Astrocyte (in vitro differentiated cells and primary cell): ENCODE measurements at regions not wholly inside any gene's neighbourhood (a gene's known extent, or its start where the extent isn't known, plus 50 kb on each side); places are given as distances from the start of the nearest gene placed in this dataset.

Source experiments
- DNase-seq: peaks from one replicate; pipeline ENCODE4 v3.0.0-alpha.2; 2010; ENCODE audit warnings: low read depth
- FAIRE-seq: peaks from 2 replicates; lab custom pipeline; 2011; peaks lifted over from hg19 to GRCh38; lab: Jason Lieb, UNC
- H2AFZ ChIP-seq: 2 replicates; pipeline ENCODE4 v1.6.0; 2012; ENCODE audit warnings: low read depth, low read length, inconsistent platforms
- H3K27ac ChIP-seq: 2 replicates; pipeline ENCODE4 v1.5.1; 2011; ENCODE audit warnings: low read depth, low read length, inconsistent platforms
- H3K27me3 ChIP-seq: 2 replicates; pipeline ENCODE4 v1.6.0; 2011; ENCODE audit warnings: low read length, inconsistent platforms; ENCODE audit not compliant: insufficient read depth
- H3K36me3 ChIP-seq: 2 replicates; pipeline ENCODE4 v1.5.1; 2011; ENCODE audit warnings: low read length, inconsistent platforms; ENCODE audit not compliant: insufficient read depth
- H3K4me1 ChIP-seq: 2 replicates; pipeline ENCODE4 v1.5.1; 2011; ENCODE audit warnings: low read length, inconsistent platforms; ENCODE audit not compliant: insufficient read depth
- H3K4me2 ChIP-seq: 2 replicates; pipeline ENCODE4 v1.6.0; 2012; ENCODE audit warnings: low read length, inconsistent platforms
- H3K4me3 ChIP-seq: 2 replicates; pipeline ENCODE4 v1.5.1; 2011; ENCODE audit warnings: low read depth, mild to moderate bottlenecking, low read length, inconsistent platforms; ENCODE audit not compliant: insufficient read depth
- H3K79me2 ChIP-seq: 2 replicates; pipeline ENCODE4 v1.6.0; 2012; ENCODE audit warnings: mild to moderate bottlenecking, low read length, inconsistent platforms; ENCODE audit not compliant: insufficient read depth
- H3K9ac ChIP-seq: 2 replicates; pipeline ENCODE4 v1.6.0; 2012; ENCODE audit warnings: mild to moderate bottlenecking, low read length, inconsistent platforms
- H3K9me3 ChIP-seq: 2 replicates; pipeline ENCODE4 v1.5.1; 2012; ENCODE audit warnings: low read depth, mild to moderate bottlenecking, low read length, inconsistent platforms; ENCODE audit not compliant: insufficient read depth
- H4K20me1 ChIP-seq: 2 replicates; pipeline ENCODE4 v1.6.0; 2012; ENCODE audit warnings: low read length, inconsistent platforms; ENCODE audit not compliant: insufficient read depth
- H3K27ac Mint-ChIP-seq: one replicate; pipeline ENCODE4 v1.8.0; 2021; ENCODE audit warnings: mild to moderate bottlenecking, mixed read lengths; ENCODE audit not compliant: unreplicated experiment
- H3K27me3 Mint-ChIP-seq: one replicate; pipeline ENCODE4 v1.8.0; 2021; ENCODE audit warnings: low read depth, mixed read lengths; ENCODE audit not compliant: unreplicated experiment
- H3K36me3 Mint-ChIP-seq: one replicate; pipeline ENCODE4 v1.8.0; 2021; ENCODE audit warnings: low read depth, mixed read lengths; ENCODE audit not compliant: unreplicated experiment
- H3K4me1 Mint-ChIP-seq: one replicate; pipeline ENCODE4 v1.8.0; 2021; ENCODE audit warnings: low read depth, mixed read lengths; ENCODE audit not compliant: unreplicated experiment
- H3K4me3 Mint-ChIP-seq: one replicate; pipeline ENCODE4 v1.8.0; 2021; ENCODE audit warnings: mild to moderate bottlenecking, moderate library complexity, mixed read lengths; ENCODE audit not compliant: unreplicated experiment
- H3K9me3 Mint-ChIP-seq: one replicate; pipeline ENCODE4 v1.8.0; 2021; ENCODE audit warnings: mild to moderate bottlenecking, mixed read lengths; ENCODE audit not compliant: unreplicated experiment
- CTCF ChIP-seq: IDR thresholded peaks from 2 replicates; pipeline ENCODE4 v1.5.1; 2011; ENCODE audit warnings: low read depth, mild to moderate bottlenecking, inconsistent platforms, low read length, moderate library complexity; ENCODE audit not compliant: insufficient read depth
- EZH2 ChIP-seq: IDR thresholded peaks from 2 replicates; pipeline ENCODE4 v1.6.1; 2012; ENCODE audit warnings: mild to moderate bottlenecking, low read length, inconsistent platforms; ENCODE audit not compliant: insufficient read depth

- DNase-seq (no peak), FAIRE-seq (no peak)
- H3K79me2 ChIP-seq, result no peaks in the 10 kb centered on the region
- H3K4me2 ChIP-seq, result no peak overlapping the region
- no peak overlapping the region for H3K9ac ChIP-seq
- Mint-ChIP-seq H3K27me3 (no peaks in the 10 kb centered on the region), H3K36me3 (no peaks in the 10 kb centered on the region), H3K4me1 (peaks cover 27% of the 10 kb centered on the region), H3K4me3 (no peak overlapping the region), H3K9me3 (peaks cover under 1% of the 10 kb centered on the region), H3K27ac (no peak overlapping the region)
- H3K27me3 ChIP-seq, result no peaks in the 10 kb centered on the region
- no peak overlapping the region for H3K27ac ChIP-seq
- H2AFZ ChIP-seq, result no peak overlapping the region
- no peaks in the 10 kb centered on the region for H4K20me1 ChIP-seq
- H3K4me3 ChIP-seq, result no peak overlapping the region
- H3K9me3 ChIP-seq, result no peaks in the 10 kb centered on the region
- no peaks in the 10 kb centered on the region for H3K36me3 ChIP-seq
- TF ChIP-seq EZH2, result no peak
- peaks cover 25% of the 10 kb centered on the region for H3K4me1 ChIP-seq
Observed at GRCh38 chr3:177599837-177600236, 402.6 kb upstream of the TBL1XR1 start.

GRCh38 chr3:177600411-177600810 lies 403.1 kb upstream of the TBL1XR1 start:
- Histone ChIP-seq H3K36me3 (no peaks in the 10 kb centered on the region), H3K9ac (no peak overlapping the region), H3K4me2 (no peak overlapping the region), H4K20me1 (no peaks in the 10 kb centered on the region), H3K27me3 (no peaks in the 10 kb centered on the region), H3K4me1 (peaks cover 25% of the 10 kb centered on the region), H3K4me3 (no peak overlapping the region), H3K27ac (no peak overlapping the region), H2AFZ (no peak overlapping the region), H3K9me3 (no peaks in the 10 kb centered on the region), H3K79me2 (no peaks in the 10 kb centered on the region)
- Mint-ChIP-seq H3K9me3 (peaks cover 2% of the 10 kb centered on the region), H3K4me3 (no peak overlapping the region), H3K27ac (no peak overlapping the region), H3K36me3 (no peaks in the 10 kb centered on the region), H3K4me1 (peaks cover 27% of the 10 kb centered on the region), H3K27me3 (no peaks in the 10 kb centered on the region)
- FAIRE-seq (no peak), DNase-seq (no peak)
- TF ChIP-seq CTCF (no peak), EZH2 (no peak)

GRCh38 chr3:177601152-177601551 lies 403.9 kb upstream of the TBL1XR1 start:
- no peak overlapping the region for H3K4me3 ChIP-seq
- no peak overlapping the region for H3K27ac Mint-ChIP-seq
- FAIRE-seq, result no peak

More at GRCh38 chr3:177601152-177601551, 403.9 kb upstream of the TBL1XR1 start:
- H3K9me3 ChIP-seq, result no peaks in the 10 kb centered on the region
- no peaks in the 10 kb centered on the region for H4K20me1 ChIP-seq
- H3K36me3 Mint-ChIP-seq, result no peaks in the 10 kb centered on the region
- TF ChIP-seq CTCF (no peak), EZH2 (no peak)
- H3K79me2 ChIP-seq, result no peaks in the 10 kb centered on the region
- peaks cover 5% of the 10 kb centered on the region for H3K9me3 Mint-ChIP-seq
- DNase-seq, result no peak
- peaks cover 20% of the 10 kb centered on the region for H3K4me1 ChIP-seq
- H3K36me3 ChIP-seq, result no peaks in the 10 kb centered on the region
- no peaks in the 10 kb centered on the region for H3K27me3 ChIP-seq
- H3K4me2 ChIP-seq, result no peak overlapping the region
- no peak overlapping the region for H2AFZ ChIP-seq
- no peak overlapping the region for H3K4me3 Mint-ChIP-seq
- H3K27ac ChIP-seq, result no peak overlapping the region
- peaks cover 21% of the 10 kb centered on the region for H3K4me1 Mint-ChIP-seq
- H3K27me3 Mint-ChIP-seq, result no peaks in the 10 kb centered on the region
- no peak overlapping the region for H3K9ac ChIP-seq
